Fibroblast of mammary gland (primary cell): ENCODE measurements at regions not wholly inside any gene's neighbourhood (a gene's known extent, or its start where the extent isn't known, plus 50 kb on each side); places are given as distances from the start of the nearest gene placed in this dataset.
A peak's percentile ranks its signal among the peaks of the same experiment; 100 is the strongest.

Experiments used
- DNase-seq: peaks from one replicate; pipeline ENCODE4 v3.0.0-alpha.2; 2010; ENCODE audit warnings: low read depth
- H3K4me3 ChIP-seq: 2 replicates; pipeline ENCODE4 v1.5.1; 2011; ENCODE audit warnings: low read depth, mild to moderate bottlenecking, low read length, moderate library complexity; ENCODE audit not compliant: control insufficient read depth
- TF ChIP-seq, protein P1 (sequence below): conservative IDR thresholded peaks from 2 replicates; pipeline ENCODE4 v1.5.1; 2011; ENCODE audit warnings: low read depth, low read length, inconsistent platforms; ENCODE audit not compliant: control insufficient read depth, insufficient read depth

DNA sequence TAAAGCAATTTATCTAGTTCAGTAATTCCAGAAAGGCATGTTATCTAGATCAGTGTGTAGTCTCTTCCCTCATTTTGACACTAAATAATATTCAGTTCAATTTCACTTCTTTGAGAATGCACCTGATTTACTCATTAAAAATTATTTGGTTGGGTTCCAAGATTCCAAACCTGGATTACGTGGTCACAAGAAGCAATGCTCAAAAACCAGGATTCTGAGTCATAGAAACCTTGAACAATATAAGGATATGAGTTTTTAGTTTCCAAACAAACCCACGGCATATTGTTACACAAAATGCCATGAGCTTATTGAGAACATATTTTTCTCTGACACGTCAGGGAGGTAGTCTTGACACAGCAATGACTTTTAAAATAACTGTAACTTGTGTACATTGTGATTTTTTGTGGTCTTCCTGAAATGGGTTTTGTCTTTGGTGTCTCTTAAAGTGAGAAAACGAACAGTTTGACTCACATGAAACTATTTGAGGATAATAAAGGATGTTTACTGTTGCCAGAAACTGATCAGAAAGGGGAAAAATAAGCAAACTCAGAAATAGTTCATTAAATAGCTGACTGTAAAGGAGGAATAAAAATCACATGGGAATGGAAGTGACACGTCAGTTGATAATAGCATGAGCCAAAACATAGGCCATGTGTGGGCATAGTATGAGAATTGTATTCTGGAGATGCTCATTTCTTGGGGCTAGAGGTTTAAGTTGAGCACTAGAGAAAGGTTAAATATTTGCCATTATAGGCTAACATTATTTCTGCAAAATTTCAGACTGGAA is 617.7 kb upstream of the CDH2 start:
- TF ChIP-seq, protein P1, sequence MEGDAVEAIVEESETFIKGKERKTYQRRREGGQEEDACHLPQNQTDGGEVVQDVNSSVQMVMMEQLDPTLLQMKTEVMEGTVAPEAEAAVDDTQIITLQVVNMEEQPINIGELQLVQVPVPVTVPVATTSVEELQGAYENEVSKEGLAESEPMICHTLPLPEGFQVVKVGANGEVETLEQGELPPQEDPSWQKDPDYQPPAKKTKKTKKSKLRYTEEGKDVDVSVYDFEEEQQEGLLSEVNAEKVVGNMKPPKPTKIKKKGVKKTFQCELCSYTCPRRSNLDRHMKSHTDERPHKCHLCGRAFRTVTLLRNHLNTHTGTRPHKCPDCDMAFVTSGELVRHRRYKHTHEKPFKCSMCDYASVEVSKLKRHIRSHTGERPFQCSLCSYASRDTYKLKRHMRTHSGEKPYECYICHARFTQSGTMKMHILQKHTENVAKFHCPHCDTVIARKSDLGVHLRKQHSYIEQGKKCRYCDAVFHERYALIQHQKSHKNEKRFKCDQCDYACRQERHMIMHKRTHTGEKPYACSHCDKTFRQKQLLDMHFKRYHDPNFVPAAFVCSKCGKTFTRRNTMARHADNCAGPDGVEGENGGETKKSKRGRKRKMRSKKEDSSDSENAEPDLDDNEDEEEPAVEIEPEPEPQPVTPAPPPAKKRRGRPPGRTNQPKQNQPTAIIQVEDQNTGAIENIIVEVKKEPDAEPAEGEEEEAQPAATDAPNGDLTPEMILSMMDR, result no peak
- H3K4me3 ChIP-seq, result no peak overlapping the region
- DNase-seq, result peak; percentile 76

DNA sequence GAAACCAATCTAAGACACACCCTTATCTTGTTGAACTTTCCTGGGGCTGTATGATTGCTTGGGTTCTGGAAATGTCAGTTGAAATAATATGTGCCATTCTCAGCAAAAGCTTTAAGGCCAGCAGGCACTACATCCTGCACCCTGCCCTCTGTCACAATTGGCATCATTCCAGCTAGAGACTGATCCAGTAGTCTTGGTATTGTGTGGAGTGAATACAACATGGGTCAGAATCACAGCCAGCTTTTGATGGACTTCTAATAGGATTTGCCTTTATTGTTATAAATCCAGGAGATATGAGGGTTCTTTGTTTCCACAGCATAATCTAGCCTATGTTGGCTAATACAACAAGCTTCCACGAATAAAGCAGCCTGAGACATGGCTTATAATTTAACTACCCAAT is 617.0 kb upstream of the CDH2 start:
- DNase-seq, result peak; percentile 11
- TF ChIP-seq, protein P1, result no peak
- no peak overlapping the region for H3K4me3 ChIP-seq

DNA sequence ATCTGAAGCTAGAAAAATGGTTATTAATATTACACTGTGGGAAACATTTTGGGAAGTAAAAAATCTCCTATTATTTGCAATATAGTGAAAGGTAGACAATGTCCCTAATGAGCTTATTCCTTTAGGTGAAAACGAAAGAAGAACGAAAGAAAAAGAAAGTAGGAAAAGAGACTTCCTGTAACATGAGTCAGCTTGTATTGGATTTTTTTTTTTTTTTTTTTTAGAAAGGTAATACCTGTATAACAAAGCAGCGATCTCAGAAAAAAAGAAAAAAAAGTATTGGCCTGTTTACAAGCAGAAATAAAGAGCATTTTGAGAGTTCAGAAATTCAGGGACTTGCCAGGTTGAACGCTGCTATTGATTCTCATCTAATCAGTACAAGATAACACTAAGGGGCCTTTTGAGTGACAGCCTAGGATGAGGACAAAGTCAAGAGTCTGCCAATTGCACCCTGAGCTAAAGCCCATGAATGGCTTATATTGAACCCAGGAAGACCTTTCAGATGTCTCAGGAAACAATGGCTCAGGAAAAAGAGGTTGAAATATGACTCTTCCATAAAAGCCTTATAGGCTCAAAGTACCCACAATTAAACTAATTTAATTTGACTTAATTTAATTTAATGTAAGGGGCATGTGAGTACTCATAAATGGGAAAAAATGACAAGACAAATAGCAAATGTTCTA is 615.6 kb upstream of the CDH2 start:
- DNase-seq, result no peak
- H3K4me3 ChIP-seq, result no peak overlapping the region
- TF ChIP-seq, protein P1, result no peak

DNA sequence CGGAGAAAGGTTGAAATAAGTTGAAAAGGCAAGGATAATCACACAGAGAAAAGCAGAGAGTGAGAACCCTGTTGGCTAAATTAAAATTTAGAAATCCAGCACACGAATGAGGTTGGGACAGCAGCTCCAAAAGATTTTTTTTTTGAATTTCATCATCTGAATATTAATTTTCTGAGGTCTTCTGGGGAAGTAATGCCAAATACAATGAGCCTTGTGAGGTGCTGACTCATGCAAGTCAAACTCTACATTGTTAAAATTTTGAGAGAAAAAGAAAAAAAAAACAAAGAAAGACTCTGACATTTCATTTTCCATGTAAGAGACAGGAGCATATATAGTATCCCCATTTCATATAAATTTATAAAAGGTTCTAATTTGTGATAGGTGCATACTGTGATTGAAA is 614.2 kb upstream of the CDH2 start:
- H3K4me3 ChIP-seq, result no peak overlapping the region
- TF ChIP-seq, protein P1, result no peak
- DNase-seq, result no peak

DNA sequence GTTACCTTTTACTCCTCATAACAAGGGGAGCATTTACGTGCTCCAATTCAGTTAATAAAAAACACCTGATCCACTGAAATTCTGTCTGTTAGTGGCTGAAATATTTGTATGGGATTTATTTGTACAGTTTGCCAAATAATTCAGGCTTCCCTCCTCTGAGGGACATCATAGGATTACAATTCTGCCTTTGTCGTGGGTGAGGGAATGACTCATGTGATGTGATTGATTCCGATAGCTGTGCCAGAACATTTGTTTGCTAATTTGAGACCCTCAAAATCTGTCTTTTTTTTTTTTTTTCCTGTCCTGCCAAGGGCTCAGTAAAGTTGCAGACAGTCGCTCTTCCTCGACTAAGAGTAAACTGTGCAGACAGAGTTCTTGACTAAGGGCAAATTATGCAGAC is 612.6 kb upstream of the CDH2 start:
- TF ChIP-seq, protein P1, result no peak
- DNase-seq, result peak; percentile 25
- H3K4me3 ChIP-seq, result no peak overlapping the region

DNA sequence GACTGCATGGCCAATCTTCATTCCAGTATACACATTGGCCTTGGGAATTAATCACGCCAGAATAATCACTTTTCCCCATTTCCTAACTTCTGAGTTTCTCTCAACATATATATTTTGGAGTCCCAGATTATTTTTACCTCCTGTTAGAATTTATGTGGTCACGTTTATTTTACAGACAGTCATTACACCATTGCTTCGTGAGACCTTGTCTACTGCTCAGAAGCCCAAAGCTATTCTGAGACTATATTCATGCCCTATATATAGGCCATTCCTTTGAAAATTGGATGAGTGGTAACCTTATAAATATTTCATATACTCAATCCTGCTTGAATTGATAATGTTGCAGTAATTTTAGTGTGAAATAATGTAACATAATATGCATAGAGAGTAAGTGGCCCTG is 610.0 kb upstream of the CDH2 start:
- no peak overlapping the region for H3K4me3 ChIP-seq
- TF ChIP-seq, protein P1, result no peak
- no peak for DNase-seq
